Trophoblast cell (in vitro differentiated cells and primary cell): ENCODE measurements at regions not wholly inside any gene's neighbourhood (a gene's known extent, or its start where the extent isn't known, plus 50 kb on each side); places are given as distances from the start of the nearest gene placed in this dataset.

Experiments used
- DNase-seq, 2 donors: peaks; one replicate each; pipeline ENCODE4 v3.0.0-alpha.2; 2016
- H2AFZ ChIP-seq: 2 replicates; pipeline ENCODE4 v1.6.1; 2013; ENCODE audit warnings: low read length, moderate library complexity, mild to moderate bottlenecking; ENCODE audit not compliant: insufficient read depth, poor library complexity
- H2AK5ac ChIP-seq: 2 replicates; pipeline ENCODE4 v1.6.1; 2013; ENCODE audit warnings: mild to moderate bottlenecking, low read length
- H2BK120ac ChIP-seq: 2 replicates; pipeline ENCODE4 v1.6.1; 2013; ENCODE audit warnings: low read length, mild to moderate bottlenecking, moderate library complexity; ENCODE audit not compliant: insufficient read depth, poor library complexity
- H2BK12ac ChIP-seq: 2 replicates; pipeline ENCODE4 v1.6.1; 2013; ENCODE audit warnings: mild to moderate bottlenecking, low read length, moderate library complexity
- H2BK5ac ChIP-seq: 2 replicates; pipeline ENCODE4 v1.6.1; 2013; ENCODE audit warnings: low read length, low read depth, moderate library complexity, mild to moderate bottlenecking; ENCODE audit not compliant: poor library complexity
- H3K14ac ChIP-seq: 2 replicates; pipeline ENCODE4 v1.6.1; 2013; ENCODE audit warnings: mild to moderate bottlenecking, low read length
- H3K18ac ChIP-seq: 2 replicates; pipeline ENCODE4 v1.6.1; 2013; ENCODE audit warnings: mild to moderate bottlenecking, low read length
- H3K23ac ChIP-seq: 2 replicates; pipeline ENCODE4 v1.6.1; 2013; ENCODE audit warnings: low read length
- H3K27ac ChIP-seq: 2 replicates; pipeline ENCODE4 v1.5.1; 2013; ENCODE audit warnings: low read depth, mild to moderate bottlenecking, inconsistent platforms, low read length, moderate library complexity
- H3K27me3 ChIP-seq: 2 replicates; pipeline ENCODE4 v1.6.1; 2013; ENCODE audit warnings: inconsistent platforms, mild to moderate bottlenecking, low read length, moderate library complexity; ENCODE audit not compliant: insufficient read depth
- H3K36me3 ChIP-seq, 2 experiments: 1 replicate in 1 of 2; 2 replicates in 1 of 2; pipeline ENCODE4 v1.6.1; 2013; ENCODE audit warnings: low read length in 2 of 2, mild to moderate bottlenecking in 2 of 2, moderate library complexity in 1 of 2; ENCODE audit not compliant: insufficient read depth in 2 of 2, control insufficient read depth in 1 of 2
- H3K4ac ChIP-seq: 2 replicates; pipeline ENCODE4 v1.6.1; 2013; ENCODE audit warnings: low read depth, mild to moderate bottlenecking, low read length, moderate library complexity
- H3K4me1 ChIP-seq, 2 experiments: 1 replicate in 1 of 2; 2 replicates in 1 of 2; pipeline ENCODE4 v1.6.1; 2013; ENCODE audit warnings: low read length in 2 of 2, mild to moderate bottlenecking in 2 of 2, moderate library complexity in 1 of 2; ENCODE audit not compliant: insufficient read depth in 2 of 2, control insufficient read depth in 1 of 2
- H3K4me2 ChIP-seq: 2 replicates; pipeline ENCODE4 v1.6.1; 2013; ENCODE audit warnings: inconsistent platforms, mild to moderate bottlenecking, low read length, moderate library complexity
- H3K4me3 ChIP-seq: 2 replicates; pipeline ENCODE4 v1.5.1; 2013; ENCODE audit warnings: mild to moderate bottlenecking, low read depth, low read length, inconsistent platforms
- H3K79me1 ChIP-seq: one replicate; pipeline ENCODE4 v1.6.1; 2013; ENCODE audit warnings: low read length
- H3K79me2 ChIP-seq: 2 replicates; pipeline ENCODE4 v1.6.1; 2013; ENCODE audit warnings: low read length, mild to moderate bottlenecking; ENCODE audit not compliant: control insufficient read depth, insufficient read depth, poor library complexity
- H3K9ac ChIP-seq: 2 replicates; pipeline ENCODE4 v1.6.1; 2013; ENCODE audit warnings: mild to moderate bottlenecking, low read length
- H3K9me3 ChIP-seq: 2 replicates; pipeline ENCODE4 v1.6.1; 2013; ENCODE audit warnings: low read depth, mild to moderate bottlenecking, control low read depth, inconsistent platforms, low read length; ENCODE audit not compliant: insufficient read depth
- H4K12ac ChIP-seq: 2 replicates; pipeline ENCODE4 v1.6.1; 2013; ENCODE audit warnings: low read depth, mild to moderate bottlenecking, low read length, moderate library complexity
- H4K8ac ChIP-seq: 2 replicates; pipeline ENCODE4 v1.6.1; 2013; ENCODE audit warnings: low read depth, mild to moderate bottlenecking, low read length, moderate library complexity
- H4K91ac ChIP-seq: one replicate; pipeline ENCODE4 v1.6.1; 2013; ENCODE audit warnings: low read depth, mild to moderate bottlenecking, low read length, moderate library complexity
- WGBS: extraction: QIAGEN DNeasy Blood & Tissue Kit; methylation state at CpG from one replicate; pipeline ENCODE4 v1.1.7; 2013; ENCODE audit warnings: missing lambda C conversion rate; ENCODE audit not compliant: insufficient read length, insufficient coverage; ENCODE audit errors: extremely low coverage; 5-methylcytosine and 5-hydroxymethylcytosine counted together

- no peak overlapping the region for H4K12ac ChIP-seq
These were observed 60.3 kb upstream of the UPP2 start for GRCh38 chr2:158041400-158041799.

GRCh38 chr2:158038901-158039300 lies 62.8 kb upstream of the UPP2 start:
- Histone ChIP-seq H3K18ac (no peak overlapping the region), H3K27me3 (no peaks in the 10 kb centered on the region), H2AFZ (no peak overlapping the region), H3K9me3 (no peaks in the 10 kb centered on the region), H3K23ac (no peak overlapping the region), H2BK120ac (no peak overlapping the region), H3K9ac (no peak overlapping the region), H2BK5ac (no peak overlapping the region), H3K14ac (no peak overlapping the region), H4K12ac (no peak overlapping the region), H3K27ac (no peak overlapping the region), H2BK12ac (no peak overlapping the region), H3K4ac (no peak overlapping the region), H4K8ac (no peak overlapping the region), H3K4me2 (no peak overlapping the region), H2AK5ac (no peak overlapping the region), H3K36me3 (no peaks in the 10 kb centered on the region), H3K79me2 (no peaks in the 10 kb centered on the region), H3K79me1 (no peaks in the 10 kb centered on the region), H4K91ac (no peak overlapping the region), H3K4me1 (no peaks in the 10 kb centered on the region), H3K4me3 (no peak overlapping the region)
- DNase-seq, result no peak
- WGBS, result no CpG with 5 or more reads among the region's 5 CpGs

More at GRCh38 chr2:158041400-158041799, 60.3 kb upstream of the UPP2 start:
- DNase-seq, result no peak
- no peak overlapping the region for H2AFZ ChIP-seq
- no peak overlapping the region for H3K4ac ChIP-seq
- H2BK12ac ChIP-seq, result no peak overlapping the region
- no peaks in the 10 kb centered on the region for H3K27me3 ChIP-seq
- no peak overlapping the region for H3K9ac ChIP-seq
- no peaks in the 10 kb centered on the region for H3K9me3 ChIP-seq
- H3K14ac ChIP-seq, result no peak overlapping the region
- H3K4me1 ChIP-seq, result no peaks in the 10 kb centered on the region
- H3K79me2 ChIP-seq, result no peaks in the 10 kb centered on the region
- H3K79me1 ChIP-seq, result no peaks in the 10 kb centered on the region
- WGBS, result no CpG with 5 or more reads among the region's 2 CpGs
- H2AK5ac ChIP-seq, result no peak overlapping the region
- no peak overlapping the region for H3K18ac ChIP-seq
- no peak overlapping the region for H3K27ac ChIP-seq
- no peak overlapping the region for H2BK120ac ChIP-seq
- no peak overlapping the region for H3K4me2 ChIP-seq
- H4K8ac ChIP-seq, result no peak overlapping the region
- H3K36me3 ChIP-seq, result no peaks in the 10 kb centered on the region
- no peak overlapping the region for H2BK5ac ChIP-seq
- no peak overlapping the region for H3K4me3 ChIP-seq
- no peak overlapping the region for H4K91ac ChIP-seq
- H3K23ac ChIP-seq, result no peak overlapping the region

- Histone ChIP-seq H3K79me2 (no peaks in the 10 kb centered on the region), H3K27me3 (peaks cover 2% of the 10 kb centered on the region), H3K4ac (no peak overlapping the region), H3K18ac (no peak overlapping the region), H4K12ac (no peak overlapping the region), H3K9me3 (no peaks in the 10 kb centered on the region), H3K23ac (no peak overlapping the region), H2AK5ac (no peak overlapping the region), H3K36me3 (no peaks in the 10 kb centered on the region), H3K14ac (no peak overlapping the region), H2BK120ac (no peak overlapping the region), H3K4me3 (no peak overlapping the region), H2BK5ac (no peak overlapping the region), H2AFZ (no peak overlapping the region), H3K9ac (no peak overlapping the region), H3K27ac (no peak overlapping the region), H3K4me1 (no peaks in the 10 kb centered on the region), H4K91ac (no peak overlapping the region), H3K4me2 (no peak overlapping the region), H2BK12ac (no peak overlapping the region), H4K8ac (no peak overlapping the region), H3K79me1 (no peaks in the 10 kb centered on the region)
- no CpG with 5 or more reads among the region's 7 CpGs for WGBS
- DNase-seq, result peak; percentile 48 to 74
These were observed 67.3 kb upstream of the UPP2 start for GRCh38 chr2:158034198-158034866.

GRCh38 chr2:158031371-158031770 lies 70.3 kb upstream of the UPP2 start:
- no peak overlapping the region for H3K18ac ChIP-seq
- no peak overlapping the region for H2BK5ac ChIP-seq
- no peak for DNase-seq
- no peak overlapping the region for H4K8ac ChIP-seq
- H3K4me3 ChIP-seq, result no peak overlapping the region
- no peak overlapping the region for H3K4me2 ChIP-seq
- H3K79me2 ChIP-seq, result no peaks in the 10 kb centered on the region
- H3K4me1 ChIP-seq, result no peaks in the 10 kb centered on the region
- H2AFZ ChIP-seq, result no peak overlapping the region
- peaks cover 2% of the 10 kb centered on the region for H3K27me3 ChIP-seq
- no peaks in the 10 kb centered on the region for H3K79me1 ChIP-seq
- H4K91ac ChIP-seq, result no peak overlapping the region
- no peak overlapping the region for H2AK5ac ChIP-seq
- H2BK12ac ChIP-seq, result no peak overlapping the region
- no peak overlapping the region for H3K14ac ChIP-seq
- no peak overlapping the region for H3K4ac ChIP-seq
- no peak overlapping the region for H2BK120ac ChIP-seq
- H4K12ac ChIP-seq, result no peak overlapping the region
- no peaks in the 10 kb centered on the region for H3K36me3 ChIP-seq
- H3K9ac ChIP-seq, result no peak overlapping the region
- no peaks in the 10 kb centered on the region for H3K9me3 ChIP-seq
- H3K23ac ChIP-seq, result no peak overlapping the region
- no CpG with 5 or more reads among the region's 4 CpGs for WGBS
- no peak overlapping the region for H3K27ac ChIP-seq
